ENCODE measurements at regions not wholly inside any gene's neighbourhood (a gene's known extent, or its start where the extent isn't known, plus 50 kb on each side); places are given as distances from the start of the nearest gene placed in this dataset.

- TF ChIP-seq EZH2 (IDR thresholded peaks at IDR 0.05; ENCODE audit: low read depth) (no peak), CTCF (conservative IDR thresholded peaks at IDR 0.05) (no peak)
- peaks cover 2% of the 10 kb centered on the region; the same call in 1 of the 2 replicates for H3K27me3 ChIP-seq (ENCODE audit: insufficient read depth, low read depth)
- H3K4me1 ChIP-seq (replicated peaks; ENCODE audit: insufficient read depth) = no peaks in the 10 kb centered on the region
- ChIA-PET POLR2A (ENCODE audit: unreplicated experiment) (no interaction called here), CTCF (no interaction called here)
- intact Hi-C loops (cut with micrococcal nuclease; ENCODE audit: unreplicated experiment) = no loop called here
- H3K27ac ChIP-seq = no peak overlapping the region
- H3K79me2 ChIP-seq (ENCODE audit: low read depth) = no peaks in the 10 kb centered on the region
- H3K9me3 ChIP-seq (ENCODE audit: insufficient read depth, low read depth) = no peaks in the 10 kb centered on the region
- no peak overlapping the region for H2AFZ ChIP-seq
- no peaks in the 10 kb centered on the region for H3K36me3 ChIP-seq (ENCODE audit: low read depth)
- H3K4me3 ChIP-seq = no peak overlapping the region
- H3K4me2 ChIP-seq = no peak overlapping the region
- no peak for DNase-seq
- H3F3A ChIP-seq (ENCODE audit: insufficient read depth, low read depth) = no peaks in the 10 kb centered on the region
- BruUV-seq (replicated peaks) = no TSS peak
- no peaks in the 10 kb centered on the region for H3K9me2 ChIP-seq (ENCODE audit: insufficient read depth)
- no peaks in the 10 kb centered on the region for H4K20me1 ChIP-seq (ENCODE audit: insufficient read depth)
Observed at GRCh38 chr20:40393197-40394079, 295.6 kb downstream of the MAFB start.

- H3K4me2 ChIP-seq = no peak overlapping the region
- no peak overlapping the region for H3K27ac ChIP-seq
- TF ChIP-seq CTCF (conservative IDR thresholded peaks at IDR 0.05) (no peak), EZH2 (IDR thresholded peaks at IDR 0.05; ENCODE audit: low read depth) (no peak)
- BruUV-seq (replicated peaks) = no TSS peak
- no peaks in the 10 kb centered on the region for H3F3A ChIP-seq (ENCODE audit: insufficient read depth, low read depth)
- H3K9me2 ChIP-seq (ENCODE audit: insufficient read depth) = no peaks in the 10 kb centered on the region
- ChIA-PET POLR2A (ENCODE audit: unreplicated experiment) (no interaction called here), CTCF (no interaction called here)
- no peak overlapping the region for H3K4me3 ChIP-seq
- H3K79me2 ChIP-seq (ENCODE audit: low read depth) = no peaks in the 10 kb centered on the region
- no peaks in the 10 kb centered on the region for H3K9me3 ChIP-seq (ENCODE audit: insufficient read depth, low read depth)
- H3K27me3 ChIP-seq (ENCODE audit: insufficient read depth, low read depth) = peaks cover 2% of the 10 kb centered on the region; the same call in 1 of the 2 replicates
- no peak for DNase-seq
- H3K36me3 ChIP-seq (ENCODE audit: low read depth) = no peaks in the 10 kb centered on the region
- H2AFZ ChIP-seq = no peak overlapping the region
- H4K20me1 ChIP-seq (ENCODE audit: insufficient read depth) = no peaks in the 10 kb centered on the region
- no peaks in the 10 kb centered on the region for H3K4me1 ChIP-seq (replicated peaks; ENCODE audit: insufficient read depth)
- intact Hi-C loops (cut with micrococcal nuclease; ENCODE audit: unreplicated experiment) = no loop called here
Observed at GRCh38 chr20:40390654-40391053, 298.4 kb downstream of the MAFB start.

- Histone ChIP-seq H3K4me1 (replicated peaks; ENCODE audit: insufficient read depth) (no peaks in the 10 kb centered on the region), H3K27me3 (ENCODE audit: insufficient read depth, low read depth) (no peaks in the 10 kb centered on the region), H2AFZ (no peak overlapping the region), H3K9me2 (ENCODE audit: insufficient read depth) (no peaks in the 10 kb centered on the region), H3K79me2 (ENCODE audit: low read depth) (no peaks in the 10 kb centered on the region), H3K9me3 (ENCODE audit: insufficient read depth, low read depth) (no peaks in the 10 kb centered on the region; the same call in 1 of the 2 replicates), H3K4me3 (no peak overlapping the region), H3F3A (ENCODE audit: insufficient read depth, low read depth) (no peaks in the 10 kb centered on the region), H3K27ac (no peak overlapping the region), H3K4me2 (no peak overlapping the region), H3K36me3 (ENCODE audit: low read depth) (no peaks in the 10 kb centered on the region), H4K20me1 (ENCODE audit: insufficient read depth) (no peaks in the 10 kb centered on the region)
- no peak for DNase-seq
- TF ChIP-seq CTCF (conservative IDR thresholded peaks at IDR 0.05) = no peak
- no peak for TF ChIP-seq EZH2 (IDR thresholded peaks at IDR 0.05; ENCODE audit: low read depth)
- intact Hi-C loops (cut with micrococcal nuclease; ENCODE audit: unreplicated experiment) = no loop called here
- BruUV-seq (replicated peaks) = no TSS peak
- ChIA-PET CTCF (no interaction called here), POLR2A (ENCODE audit: unreplicated experiment) (no interaction called here)
Observed at GRCh38 chr20:40370800-40371199, 318.2 kb downstream of the MAFB start.
